PC-9 (cell line): ENCODE measurements at regions not wholly inside any gene's neighbourhood (a gene's known extent, or its start where the extent isn't known, plus 50 kb on each side); places are given as distances from the start of the nearest gene placed in this dataset.
"Not testable (repeated sequence)": the region's sequence is repeated elsewhere in the genome, so short reads cannot be mapped to it uniquely, and the experiment has no call there.

Source experiments
- BruUV-seq: library from RNA; stranded (reverse); fragments of 400-500 nt; replicated peaks from 2 replicates; lab custom pipeline; 2021; lab: Mats Ljungman, UMichigan
- CTCF ChIA-PET: fragments of 300-600 bp; sonication (Branson Sonifier 250); formaldehyde crosslinking; loops from one replicate; lab custom pipeline; 2022; ENCODE audit warnings: antibody characterized with exemption; lab: Charles Lee
- POLR2A ChIA-PET: fragments of 300-600 bp; sonication (Branson Sonifier 250); formaldehyde crosslinking; loops from one replicate; lab custom pipeline; 2022; ENCODE audit warnings: antibody characterized with exemption; ENCODE audit not compliant: unreplicated experiment; lab: Charles Lee
- DNase-seq, 2 experiments: peaks; one replicate each; pipeline versions ENCODE4 v3.0.0 to v3.0.0-alpha.2; 2015 to 2022; ENCODE audit warnings: mixed read lengths in 1 of 2
- H2AFZ ChIP-seq: fragments of 200-600 bp; sonication (generic); 2 replicates; pipeline ENCODE4 v1.8.1; 2017; ENCODE audit warnings: antibody characterized with exemption
- H3F3A ChIP-seq: fragments of 200-600 bp; sonication (generic); 2 replicates; pipeline ENCODE4 v1.8.1; 2017; ENCODE audit warnings: antibody characterized with exemption, mild to moderate bottlenecking, low read depth; ENCODE audit not compliant: insufficient read depth
- H3K27ac ChIP-seq: fragments of 200-600 bp; sonication (generic); 2 replicates; pipeline ENCODE4 v1.6.1; 2016; ENCODE audit warnings: mixed run types
- H3K27me3 ChIP-seq: fragments of 200-600 bp; sonication (generic); 2 replicates; pipeline ENCODE4 v1.6.1; 2016; ENCODE audit warnings: low read depth, mixed run types; ENCODE audit not compliant: insufficient read depth
- H3K36me3 ChIP-seq: fragments of 200-600 bp; sonication (generic); 2 replicates; pipeline ENCODE4 v1.6.1; 2016; ENCODE audit warnings: low read depth, mixed run types
- H3K4me1 ChIP-seq: fragments of 200-600 bp; sonication (generic); replicated peaks from 2 replicates; pipeline ENCODE4 v1.6.1; 2016; ENCODE audit warnings: mixed run types; ENCODE audit not compliant: insufficient read depth
- H3K4me2 ChIP-seq: fragments of 200-600 bp; sonication (generic); 2 replicates; pipeline ENCODE4 v1.6.1; 2017; ENCODE audit warnings: mixed run types
- H3K4me3 ChIP-seq: fragments of 200-600 bp; sonication (generic); 2 replicates; pipeline ENCODE4 v1.6.1; 2016; ENCODE audit warnings: mixed run types
- H3K79me2 ChIP-seq: fragments of 200-600 bp; sonication (generic); 2 replicates; pipeline ENCODE4 v1.6.1; 2017; ENCODE audit warnings: low read depth, mixed run types
- H3K9me2 ChIP-seq: fragments of 200-600 bp; sonication (generic); 2 replicates; pipeline ENCODE4 v1.8.1; 2017; ENCODE audit warnings: mild to moderate bottlenecking; ENCODE audit not compliant: insufficient read depth
- H3K9me3 ChIP-seq: fragments of 200-600 bp; sonication (generic); 2 replicates; pipeline ENCODE4 v1.8.1; 2016; ENCODE audit warnings: low read depth; ENCODE audit not compliant: insufficient read depth
- H4K20me1 ChIP-seq: fragments of 200-600 bp; sonication (generic); 2 replicates; pipeline ENCODE4 v1.8.1; 2017; ENCODE audit not compliant: insufficient read depth
- EZH2 ChIP-seq: fragments of 200-600 bp; sonication (generic); IDR thresholded peaks from 2 replicates; pipeline ENCODE4 v1.8.0; 2017; ENCODE audit warnings: antibody characterized with exemption, low read depth
- intact Hi-C: fragments of 100-400 bp; cut with micrococcal nuclease; formaldehyde crosslinking; loops from one replicate; pipeline ENCODE4 v1.10.0; 2022; ENCODE audit not compliant: unreplicated experiment
- TF ChIP-seq, protein P1 (sequence below): fragments of 200-600 bp; sonication (generic); conservative IDR thresholded peaks from 2 replicates; pipeline ENCODE4 v1.6.1; 2017; ENCODE audit warnings: mixed run types, antibody characterized with exemption, mild to moderate bottlenecking, moderate library complexity

DNA sequence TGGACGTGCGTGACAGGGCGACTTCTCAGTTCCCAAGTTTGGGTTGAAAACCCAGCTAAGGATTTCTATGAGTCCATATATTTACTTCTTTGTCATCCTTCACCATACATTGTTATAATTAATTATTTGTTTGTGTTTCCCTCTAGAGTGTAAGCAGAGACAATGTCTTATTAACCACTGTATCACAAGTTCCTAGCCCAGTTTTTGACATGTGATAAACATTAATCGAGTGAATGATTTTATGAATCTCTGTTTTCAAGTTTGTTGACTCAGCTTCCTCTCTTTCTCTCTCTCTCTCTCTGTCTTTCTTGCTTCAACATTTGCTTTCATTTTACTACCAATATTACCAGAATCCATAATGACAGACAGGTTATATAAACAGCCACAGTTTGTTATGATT lies 1259.6 kb upstream of the TENM4 start:
- peaks cover 21% of the 10 kb centered on the region; the same call in 1 of the 2 replicates for H3F3A ChIP-seq
- H2AFZ ChIP-seq, result no peak overlapping the region
- peak overlapping the region; percentile 43; the same call in 1 of the 2 replicates for H3K4me2 ChIP-seq
- H3K79me2 ChIP-seq, result no peaks in the 10 kb centered on the region
- ChIA-PET CTCF (interaction anchor here (0.7 kb wide), 1 partner anchor 393 kb away, joined by 6 read pairs; no protein-coding TSS in a partner anchor), POLR2A (interaction anchor here (0.6 kb wide), 2 partner anchors 58 to 272 kb away, joined by 3 read pairs; no protein-coding TSS in a partner anchor)
- H3K27me3 ChIP-seq, result no peaks in the 10 kb centered on the region
- H3K9me3 ChIP-seq, result 0 out of 2 replicates have a peak, but pooled peaks cover 3% of the 10 kb centered on the region
- H3K9me2 ChIP-seq, result no peaks in the 10 kb centered on the region
- TF ChIP-seq, protein P1, sequence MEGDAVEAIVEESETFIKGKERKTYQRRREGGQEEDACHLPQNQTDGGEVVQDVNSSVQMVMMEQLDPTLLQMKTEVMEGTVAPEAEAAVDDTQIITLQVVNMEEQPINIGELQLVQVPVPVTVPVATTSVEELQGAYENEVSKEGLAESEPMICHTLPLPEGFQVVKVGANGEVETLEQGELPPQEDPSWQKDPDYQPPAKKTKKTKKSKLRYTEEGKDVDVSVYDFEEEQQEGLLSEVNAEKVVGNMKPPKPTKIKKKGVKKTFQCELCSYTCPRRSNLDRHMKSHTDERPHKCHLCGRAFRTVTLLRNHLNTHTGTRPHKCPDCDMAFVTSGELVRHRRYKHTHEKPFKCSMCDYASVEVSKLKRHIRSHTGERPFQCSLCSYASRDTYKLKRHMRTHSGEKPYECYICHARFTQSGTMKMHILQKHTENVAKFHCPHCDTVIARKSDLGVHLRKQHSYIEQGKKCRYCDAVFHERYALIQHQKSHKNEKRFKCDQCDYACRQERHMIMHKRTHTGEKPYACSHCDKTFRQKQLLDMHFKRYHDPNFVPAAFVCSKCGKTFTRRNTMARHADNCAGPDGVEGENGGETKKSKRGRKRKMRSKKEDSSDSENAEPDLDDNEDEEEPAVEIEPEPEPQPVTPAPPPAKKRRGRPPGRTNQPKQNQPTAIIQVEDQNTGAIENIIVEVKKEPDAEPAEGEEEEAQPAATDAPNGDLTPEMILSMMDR, result no peak
- TF ChIP-seq EZH2, result no peak
- H3K4me1 ChIP-seq, result peaks cover 34% of the 10 kb centered on the region
- intact Hi-C loops, result loop anchor here (2.0 kb wide), 1 partner anchor 106 kb away; no protein-coding TSS in a partner anchor
- no peaks in the 10 kb centered on the region for H4K20me1 ChIP-seq
- no peak for DNase-seq
- no TSS peak for BruUV-seq
- H3K36me3 ChIP-seq, result no peaks in the 10 kb centered on the region
- H3K27ac ChIP-seq, result peak overlapping the region; percentile 58
- H3K4me3 ChIP-seq, result no peak overlapping the region

DNA sequence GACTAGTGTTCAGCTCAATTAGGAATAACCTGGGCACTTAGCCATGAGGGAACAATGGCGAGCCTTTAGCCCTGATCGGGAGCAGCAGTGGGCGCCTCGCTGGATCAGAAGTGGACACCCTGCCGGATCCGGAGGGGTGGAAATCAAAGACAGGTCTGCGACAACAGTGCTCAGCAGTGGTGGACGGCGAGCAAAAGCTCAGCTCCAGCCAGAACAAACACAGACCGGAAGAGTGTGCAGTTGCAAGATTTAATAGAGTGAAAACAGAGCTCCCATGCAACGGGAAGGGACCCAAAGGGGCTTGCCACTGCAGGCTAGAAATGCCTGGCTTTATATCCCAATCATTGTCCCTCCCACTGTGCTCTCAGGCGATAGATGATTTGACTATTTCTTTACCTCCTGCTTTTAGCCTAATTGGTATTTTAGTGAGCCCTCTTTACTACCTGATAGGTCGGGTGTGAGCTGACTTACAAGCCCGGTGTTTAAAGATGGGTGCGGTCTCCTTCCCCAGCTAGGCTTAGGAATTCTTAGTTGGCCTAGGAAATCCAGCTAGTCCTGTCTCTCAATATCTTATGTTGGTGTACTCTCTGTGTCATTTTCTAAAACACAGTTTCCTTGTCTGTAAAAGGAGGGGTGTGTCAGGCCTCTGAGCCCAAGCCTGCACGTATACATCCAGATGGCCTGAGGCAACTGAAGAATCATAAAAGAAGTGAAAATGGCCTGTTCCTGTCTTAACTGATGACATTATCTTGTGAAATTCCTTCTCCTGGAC lies 1258.8 kb upstream of the TENM4 start:
- BruUV-seq, H4K20me1 ChIP-seq, CTCF ChIA-PET, H3K9me3 ChIP-seq, H3K9me2 ChIP-seq, H3K79me2 ChIP-seq, H3K27me3 ChIP-seq, H3K36me3 ChIP-seq, POLR2A ChIA-PET: not testable (repeated sequence)
- intact Hi-C loops, result loop anchor here (2.0 kb wide), 1 partner anchor 105 kb away; no protein-coding TSS in a partner anchor
- Histone ChIP-seq H2AFZ (peak overlapping the region; percentile 61; the same call in 1 of the 2 replicates), H3F3A (peaks cover 21% of the 10 kb centered on the region; the same call in 1 of the 2 replicates), H3K4me1 (peaks cover 34% of the 10 kb centered on the region), H3K4me3 (peak overlapping the region; percentile 5; the same call in 1 of the 2 replicates), H3K27ac (peak overlapping the region; percentile 58), H3K4me2 (peak overlapping the region; percentile 43)
- peak; percentile 56 to 84 for DNase-seq

GRCh38 chr11:80698637-80699036 lies 1257.8 kb upstream of the TENM4 start:
- ChIA-PET POLR2A (no interaction called here), CTCF (no interaction called here)
- Histone ChIP-seq H3K4me2 (peak overlapping the region; percentile 43), H3K36me3 (no peaks in the 10 kb centered on the region), H3K4me1 (peaks cover 34% of the 10 kb centered on the region), H3F3A (peaks cover 21% of the 10 kb centered on the region; the same call in 1 of the 2 replicates), H3K9me2 (no peaks in the 10 kb centered on the region), H3K27ac (peak overlapping the region; percentile 55), H4K20me1 (no peaks in the 10 kb centered on the region), H3K79me2 (no peaks in the 10 kb centered on the region), H2AFZ (no peak overlapping the region), H3K4me3 (no peak overlapping the region), H3K9me3 (0 out of 2 replicates have a peak, but pooled peaks cover 2% of the 10 kb centered on the region), H3K27me3 (no peaks in the 10 kb centered on the region)
- no TSS peak for BruUV-seq
- intact Hi-C loops, result no loop called here
- DNase-seq, result peak; percentile 37 to 50
- TF ChIP-seq, protein P1, result no peak
- no peak for TF ChIP-seq EZH2
